Astrocyte (in vitro differentiated cells and primary cell): ENCODE measurements at regions not wholly inside any gene's neighbourhood (a gene's known extent, or its start where the extent isn't known, plus 50 kb on each side); places are given as distances from the start of the nearest gene placed in this dataset.

ENCODE experiments used
- EZH2 ChIP-seq: IDR thresholded peaks from 2 replicates; pipeline ENCODE4 v1.6.1; 2012; ENCODE audit warnings: mild to moderate bottlenecking, low read length, inconsistent platforms; ENCODE audit not compliant: insufficient read depth
- TF ChIP-seq, protein P1 (sequence below): IDR thresholded peaks from 2 replicates; pipeline ENCODE4 v1.5.1; 2011; ENCODE audit warnings: low read depth, mild to moderate bottlenecking, inconsistent platforms, low read length, moderate library complexity; ENCODE audit not compliant: insufficient read depth

DNA sequence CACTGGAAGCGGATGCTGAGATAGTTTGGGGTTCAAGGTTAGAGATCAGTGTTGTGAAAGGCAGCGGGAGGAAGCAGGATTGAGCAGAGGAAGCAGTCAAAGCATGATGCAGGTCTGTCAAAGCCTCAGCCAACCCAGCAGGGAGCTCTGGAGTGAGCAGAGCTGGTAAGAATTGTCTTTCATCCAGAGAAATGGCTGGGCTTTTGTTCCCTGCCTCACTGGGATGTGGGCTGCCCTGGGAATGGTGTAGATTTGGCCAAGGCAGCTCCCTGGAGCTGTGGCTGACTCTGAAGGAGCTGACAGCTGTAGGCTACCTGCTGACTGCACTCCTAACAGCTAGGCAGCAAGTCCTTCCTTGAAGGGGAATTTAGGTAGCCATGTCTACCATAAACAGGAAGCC is 61.9 kb upstream of the STXBP5L start:
- TF ChIP-seq, protein P1, sequence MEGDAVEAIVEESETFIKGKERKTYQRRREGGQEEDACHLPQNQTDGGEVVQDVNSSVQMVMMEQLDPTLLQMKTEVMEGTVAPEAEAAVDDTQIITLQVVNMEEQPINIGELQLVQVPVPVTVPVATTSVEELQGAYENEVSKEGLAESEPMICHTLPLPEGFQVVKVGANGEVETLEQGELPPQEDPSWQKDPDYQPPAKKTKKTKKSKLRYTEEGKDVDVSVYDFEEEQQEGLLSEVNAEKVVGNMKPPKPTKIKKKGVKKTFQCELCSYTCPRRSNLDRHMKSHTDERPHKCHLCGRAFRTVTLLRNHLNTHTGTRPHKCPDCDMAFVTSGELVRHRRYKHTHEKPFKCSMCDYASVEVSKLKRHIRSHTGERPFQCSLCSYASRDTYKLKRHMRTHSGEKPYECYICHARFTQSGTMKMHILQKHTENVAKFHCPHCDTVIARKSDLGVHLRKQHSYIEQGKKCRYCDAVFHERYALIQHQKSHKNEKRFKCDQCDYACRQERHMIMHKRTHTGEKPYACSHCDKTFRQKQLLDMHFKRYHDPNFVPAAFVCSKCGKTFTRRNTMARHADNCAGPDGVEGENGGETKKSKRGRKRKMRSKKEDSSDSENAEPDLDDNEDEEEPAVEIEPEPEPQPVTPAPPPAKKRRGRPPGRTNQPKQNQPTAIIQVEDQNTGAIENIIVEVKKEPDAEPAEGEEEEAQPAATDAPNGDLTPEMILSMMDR, result no peak
- TF ChIP-seq EZH2, result no peak
